K562 (cell line): ENCODE measurements at regions not wholly inside any gene's neighbourhood (a gene's known extent, or its start where the extent isn't known, plus 50 kb on each side); places are given as distances from the start of the nearest gene placed in this dataset.

Experiments used
- ATAC-seq: fragments of 200-7000 bp; cut with Tn5 transposase; 3 replicates; pipeline ENCODE4 v1.9.1; 2020; ENCODE audit warnings: moderate library complexity
- BruUV-seq: library from RNA; stranded (reverse); fragments of 400-500 nt; replicated peaks from 2 replicates; lab custom pipeline; 2021; lab: Mats Ljungman, UMichigan
- CTCF ChIA-PET: fragments of 300-600 bp; formaldehyde crosslinking; extraction: SDS; loops from one replicate; lab custom pipeline; 2021; ENCODE audit warnings: low intra/inter-chr PET ratio; lab: Yijun Ruan, JAX
- POLR2A ChIA-PET: fragments of 300-600, 350-650 bp; sonication (Branson Sonifier 250); formaldehyde crosslinking; extraction: SDS; loops from one replicate; lab custom pipeline; 2021; ENCODE audit warnings: antibody characterized with exemption, inconsistent platforms; lab: Yijun Ruan, JAX
- DNase-seq, 4 experiments: peaks; one replicate each; pipeline versions ENCODE4 v3.0.0 to v3.0.0-alpha.2; 2011 to 2018; ENCODE audit warnings: low spot score in 3 of 4, mixed read lengths in 3 of 4; ENCODE audit errors: extremely low read depth in 1 of 4
- FAIRE-seq: peaks from 2 replicates; lab custom pipeline; 2011; peaks lifted over from hg19 to GRCh38; lab: Jason Lieb, UNC
- H2AFZ ChIP-seq: 2 replicates; pipeline ENCODE4 v1.6.0; 2011; ENCODE audit warnings: low read depth, low read length, control low read depth, inconsistent platforms
- H3K27ac ChIP-seq: fragments of 200-600 bp; 3 replicates; pipeline ENCODE4 v1.8.0; 2011; ENCODE audit warnings: low read depth, mild to moderate bottlenecking, control low read depth, inconsistent platforms, low read length, moderate library complexity, mixed read lengths; ENCODE audit errors: extremely low read depth
- H3K27me3 ChIP-seq, 2 experiments: fragments of 300-600 bp in 1 of 2; 2 replicates in 1 of 2; 3 replicates in 1 of 2; pipeline versions ENCODE4 v1.6.0 to v1.8.0; 2011; ENCODE audit warnings: inconsistent platforms in 2 of 2, low read length in 2 of 2, mild to moderate bottlenecking in 1 of 2, mixed read lengths in 1 of 2, moderate library complexity in 1 of 2; ENCODE audit not compliant: control insufficient read depth in 2 of 2, insufficient read depth in 2 of 2
- H3K36me3 ChIP-seq: fragments of 300-600 bp; 3 replicates; pipeline ENCODE4 v1.8.0; 2011; ENCODE audit warnings: mild to moderate bottlenecking, low read length, inconsistent platforms; ENCODE audit not compliant: control insufficient read depth, insufficient read depth
- H3K4me1 ChIP-seq, 2 experiments: fragments of 200-600 bp in 1 of 2; replicated peaks in 1 of 2; 2 replicates in 1 of 2; 3 replicates in 1 of 2; pipeline versions ENCODE4 v1.5.1 to v1.8.0; 2011; ENCODE audit warnings: inconsistent platforms in 2 of 2, low read length in 2 of 2, mild to moderate bottlenecking in 1 of 2, mixed read lengths in 1 of 2, moderate library complexity in 1 of 2; ENCODE audit not compliant: control insufficient read depth in 2 of 2, insufficient read depth in 2 of 2
- H3K4me2 ChIP-seq: 2 replicates; pipeline ENCODE4 v1.6.1; 2011; ENCODE audit warnings: low read length, control low read depth, inconsistent platforms, mixed read lengths; ENCODE audit not compliant: insufficient read depth
- H3K4me3 ChIP-seq: fragments of 200-600 bp; sonication (generic), shearing (Covaris generic); 2 replicates; pipeline ENCODE4 v1.5.1; 2016; ENCODE audit warnings: control low read depth, inconsistent platforms
- H3K79me2 ChIP-seq: fragments of 200-600 bp; 3 replicates; pipeline ENCODE4 v1.8.0; 2011; ENCODE audit warnings: low read length, inconsistent platforms; ENCODE audit not compliant: control insufficient read depth, insufficient read depth
- H3K9ac ChIP-seq, 2 experiments: 2 replicates each; pipeline versions ENCODE4 v1.6.0 to v1.6.1; 2011; ENCODE audit warnings: low read depth in 2 of 2, low read length in 2 of 2, control low read depth in 1 of 2, inconsistent platforms in 1 of 2, mild to moderate bottlenecking in 1 of 2, mixed read lengths in 1 of 2; ENCODE audit not compliant: insufficient read depth in 1 of 2
- H3K9me1 ChIP-seq: one replicate; pipeline ENCODE4 v1.6.0; 2011; ENCODE audit warnings: inconsistent platforms, mild to moderate bottlenecking, low read length, moderate library complexity; ENCODE audit not compliant: control insufficient read depth, insufficient read depth
- H3K9me3 ChIP-seq: replicated peaks from 2 replicates; pipeline ENCODE4 v1.5.1; 2011; ENCODE audit warnings: low read depth, low read length, inconsistent platforms; ENCODE audit not compliant: control insufficient read depth, insufficient read depth
- H4K20me1 ChIP-seq: replicated peaks from 2 replicates; pipeline ENCODE4 v1.6.1; 2011; ENCODE audit warnings: low read length, inconsistent platforms, mixed read lengths; ENCODE audit not compliant: control insufficient read depth, insufficient read depth
- BCOR ChIP-seq: fragments of 450-650 bp; IDR thresholded peaks from 2 replicates; pipeline ENCODE4 v1.6.1; 2016
- DACH1 ChIP-seq: fragments of 450-650 bp; IDR thresholded peaks from 2 replicates; pipeline ENCODE4 v1.6.1; 2018; ENCODE audit not compliant: partially characterized antibody
- EP300 ChIP-seq: IDR thresholded peaks from 2 replicates; pipeline ENCODE4 v1.6.1; 2012; ENCODE audit warnings: low read length, improper control_type of control experiment
- EP400 ChIP-seq: fragments of 450-650 bp; IDR thresholded peaks from 2 replicates; pipeline ENCODE4 v1.6.1; 2017; ENCODE audit warnings: antibody characterized with exemption, mild to moderate bottlenecking, moderate library complexity
- HDAC1 ChIP-seq, 2 experiments: fragments of 450-650 bp; IDR thresholded peaks; 2 replicates each; pipeline ENCODE4 v1.6.1; 2016 to 2017; ENCODE audit warnings: inconsistent platforms in 1 of 2, mild to moderate bottlenecking in 1 of 2, moderate library complexity in 1 of 2
- HNRNPK ChIP-seq: fragments of 200-400 bp; formaldehyde crosslinking; IDR thresholded peaks from one replicate; pipeline ENCODE4 v1.6.1; 2018; ENCODE audit warnings: mild to moderate bottlenecking, low read depth, low read length; ENCODE audit not compliant: poor library complexity, severe bottlenecking
- HSF4 ChIP-seq: fragments of 250-450 bp; sonication (Bioruptor Pico); IDR thresholded peaks from 2 replicates; pipeline ENCODE4 v2.1.2; 2022; ENCODE audit warnings: mild to moderate bottlenecking, moderate library complexity, borderline replicate concordance
- KLF1 ChIP-seq: fragments of 450-650 bp; IDR thresholded peaks from 2 replicates; pipeline ENCODE4 v1.6.1; 2016; ENCODE audit warnings: missing genetic modification characterization, missing compliant biosample characterization
- KLF13 ChIP-seq: fragments of 450-650 bp; IDR thresholded peaks from 2 replicates; pipeline ENCODE4 v1.6.1; 2016; ENCODE audit warnings: missing genetic modification characterization, low read depth, mild to moderate bottlenecking, missing compliant biosample characterization, moderate library complexity, borderline replicate concordance
- RBM25 ChIP-seq: fragments of 200-400 bp; formaldehyde crosslinking; IDR thresholded peaks from 2 replicates; pipeline ENCODE4 v1.6.1; 2018; ENCODE audit warnings: low read length, low read depth, moderate library complexity; ENCODE audit not compliant: severe bottlenecking
- SIRT6 ChIP-seq: IDR thresholded peaks from one replicate; pipeline ENCODE4 v1.6.1; 2012; ENCODE audit warnings: low read depth, mild to moderate bottlenecking, control low read depth, inconsistent platforms, low read length, moderate library complexity
- TBP ChIP-seq: optimal IDR thresholded peaks from 2 replicates; pipeline ENCODE3; 2011; ENCODE audit warnings: low read depth, low read length, improper control_type of control experiment
- TCF3 ChIP-seq: sonication (generic); formaldehyde crosslinking; IDR thresholded peaks from 2 replicates; pipeline ENCODE4 v1.4.0; 2020; ENCODE audit warnings: mild to moderate bottlenecking, missing genetic modification reagents
- ZBED1 ChIP-seq: IDR thresholded peaks from 2 replicates; pipeline ENCODE4 v1.6.1; 2014
- ZNF224 ChIP-seq: sonication (generic); formaldehyde crosslinking; IDR thresholded peaks from 2 replicates; pipeline ENCODE4 v1.8.0; 2022; ENCODE audit warnings: mild to moderate bottlenecking, missing genetic modification reagents
- ZNF75A ChIP-seq: fragments of 450-650 bp; formaldehyde crosslinking; IDR thresholded peaks from 2 replicates; pipeline ENCODE4 v1.4.0; 2020; ENCODE audit warnings: mild to moderate bottlenecking
- WGBS: fragments of 100-300 bp; shearing (Covaris generic); methylation state at CpG from one replicate; pipeline ENCODE4 v1.1.6; 2016; ENCODE audit warnings: low coverage, mixed read lengths; ENCODE audit not compliant: insufficient coverage; ENCODE audit errors: missing lambda C conversion rate; 5-methylcytosine and 5-hydroxymethylcytosine counted together
- in situ Hi-C: fragments of 300-500 bp; cut with MboI; formaldehyde crosslinking; loops from 4 replicates; pipeline ENCODE4 v1.15.0; 2018; ENCODE audit warnings: inconsistent platforms, mixed read lengths
- intact Hi-C: fragments of 100-400 bp; cut with micrococcal nuclease; formaldehyde crosslinking; loops from 2 replicates; pipeline ENCODE4 v1.14.2; 2022
- TF ChIP-seq, protein P1 (sequence below): fragments of 250-450 bp; sonication (Bioruptor Pico); IDR thresholded peaks from 2 replicates; pipeline ENCODE4 v1.5.0; 2021; ENCODE audit warnings: mild to moderate bottlenecking, borderline replicate concordance

DNA sequence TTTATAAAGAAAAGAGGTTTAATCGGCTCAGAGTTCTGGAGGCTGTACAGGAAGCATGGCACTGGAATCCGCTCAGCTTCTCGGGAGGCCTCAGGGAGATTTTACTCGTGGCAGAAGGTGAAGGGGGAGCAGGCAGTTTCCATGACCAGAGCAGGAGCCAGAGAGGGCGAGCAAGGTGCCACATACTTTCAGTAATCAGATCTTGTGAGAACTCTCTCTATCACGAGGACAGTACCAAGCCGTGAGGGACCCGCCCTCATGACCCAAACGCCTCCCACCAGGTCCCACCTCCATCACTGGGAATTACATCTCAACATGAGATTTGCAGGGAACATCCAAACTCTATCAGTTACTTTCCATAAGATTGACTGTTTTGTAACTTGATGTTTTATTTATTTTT lies 70.7 kb upstream of the SYN2 start:
- no peaks in the 10 kb centered on the region for H3K36me3 ChIP-seq
- no peak for TF ChIP-seq HSF4
- no peak for TF ChIP-seq HNRNPK
- TF ChIP-seq SIRT6: no peak
- TF ChIP-seq ZNF224 (CRISPR knock-in tag): no peak
- no peak for TF ChIP-seq RBM25
- no peak for TF ChIP-seq EP300
- no peak for TF ChIP-seq KLF13 (tag)
- no peak for TF ChIP-seq ZBED1
- TF ChIP-seq, protein P1, sequence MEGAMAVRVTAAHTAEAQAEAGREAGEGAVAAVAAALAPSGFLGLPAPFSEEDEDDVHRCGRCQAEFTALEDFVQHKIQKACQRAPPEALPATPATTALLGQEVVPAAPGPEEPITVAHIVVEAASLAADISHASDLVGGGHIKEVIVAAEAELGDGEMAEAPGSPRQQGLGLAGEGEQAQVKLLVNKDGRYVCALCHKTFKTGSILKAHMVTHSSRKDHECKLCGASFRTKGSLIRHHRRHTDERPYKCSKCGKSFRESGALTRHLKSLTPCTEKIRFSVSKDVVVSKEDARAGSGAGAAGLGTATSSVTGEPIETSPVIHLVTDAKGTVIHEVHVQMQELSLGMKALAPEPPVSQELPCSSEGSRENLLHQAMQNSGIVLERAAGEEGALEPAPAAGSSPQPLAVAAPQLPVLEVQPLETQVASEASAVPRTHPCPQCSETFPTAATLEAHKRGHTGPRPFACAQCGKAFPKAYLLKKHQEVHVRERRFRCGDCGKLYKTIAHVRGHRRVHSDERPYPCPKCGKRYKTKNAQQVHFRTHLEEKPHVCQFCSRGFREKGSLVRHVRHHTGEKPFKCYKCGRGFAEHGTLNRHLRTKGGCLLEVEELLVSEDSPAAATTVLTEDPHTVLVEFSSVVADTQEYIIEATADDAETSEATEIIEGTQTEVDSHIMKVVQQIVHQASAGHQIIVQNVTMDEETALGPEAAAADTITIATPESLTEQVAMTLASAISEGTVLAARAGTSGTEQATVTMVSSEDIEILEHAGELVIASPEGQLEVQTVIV (CRISPR knock-in tag): no peak
- TF ChIP-seq KLF1 (tag): no peak
- TF ChIP-seq HDAC1 (IDR thresholded peaks at IDR 0.05): no peak
- no peak for TF ChIP-seq DACH1
- no peak for TF ChIP-seq BCOR
- TF ChIP-seq EP400: no peak
- no peak for TF ChIP-seq TCF3 (CRISPR knock-in tag)
- TF ChIP-seq TBP: no peak
- TF ChIP-seq ZNF75A (CRISPR knock-in tag): no peak
- H3K27me3 ChIP-seq: peaks cover 4 to 13% of the 10 kb centered on the region in 2 experiments; a peak in 4 of 5 replicates
- BruUV-seq: no TSS peak
- no peak overlapping the region for H3K9ac ChIP-seq
- H3K79me2 ChIP-seq: no peaks in the 10 kb centered on the region
- H4K20me1 ChIP-seq: no peaks in the 10 kb centered on the region
- H3K4me1 ChIP-seq: no peaks in the 10 kb centered on the region
- intact Hi-C loops (no loop called here), in situ Hi-C loops (no loop called here)
- no peaks in the 10 kb centered on the region for H3K9me3 ChIP-seq
- CTCF ChIA-PET: interaction anchor here (0.5 kb wide), 1 partner anchor 451 kb away, joined by 3 read pairs; no protein-coding TSS in a partner anchor
- POLR2A ChIA-PET: no interaction called here
- H3K9me1 ChIP-seq: no peaks in the 10 kb centered on the region
- ATAC-seq (no peak), DNase-seq (no peak), FAIRE-seq (no peak)
- no peak overlapping the region for H2AFZ ChIP-seq
- no peak overlapping the region for H3K27ac ChIP-seq
- H3K4me3 ChIP-seq: no peak overlapping the region
- no peak overlapping the region for H3K4me2 ChIP-seq
- under 1% methylated on average over 9 of the region's 9 CpGs for WGBS
